Ovary (tissue), 3 donors: ENCODE measurements at regions not wholly inside any gene's neighbourhood (a gene's known extent, or its start where the extent isn't known, plus 50 kb on each side); places are given as distances from the start of the nearest gene placed in this dataset.

ENCODE experiments used
- CTCF ChIP-seq, 3 donors: fragments of 450-650 bp in 2 of 3; fragments of 200-600 bp in 1 of 3; IDR thresholded peaks; one replicate each; pipeline versions ENCODE4 v1.5.1 to v1.8.0; 2016 to 2022; ENCODE audit warnings: antibody characterized with exemption in 3 of 3, mild to moderate bottlenecking in 1 of 3
- POLR2A ChIP-seq: fragments of 450-650 bp; IDR thresholded peaks from one replicate; pipeline ENCODE4 v1.6.1; 2017; ENCODE audit warnings: antibody characterized with exemption, mild to moderate bottlenecking, moderate library complexity
- donor health status: DM: no; HTN: no; CAD: no.

DNA sequence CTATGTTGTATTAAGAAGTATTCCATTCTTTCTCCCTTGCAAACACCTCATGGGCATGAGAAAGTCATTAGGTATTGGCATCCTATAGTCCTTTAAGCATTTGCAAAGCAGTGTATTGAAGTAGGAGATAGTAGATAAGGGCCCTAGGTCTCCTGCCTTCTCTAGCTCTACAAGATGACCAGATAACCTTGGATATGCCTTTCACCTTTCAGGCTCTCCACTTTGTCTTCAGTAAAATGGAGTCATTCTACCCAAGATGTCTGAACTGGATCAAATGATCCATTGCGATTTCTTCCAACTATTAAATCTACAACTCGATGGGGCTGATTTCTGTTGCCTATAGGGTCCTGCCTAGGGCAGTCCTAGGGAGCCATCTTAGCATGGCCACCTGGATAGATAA lies 132.1 kb upstream of the BTG1 start:
- no peak for TF ChIP-seq CTCF (IDR thresholded peaks at IDR 0.05)
- no peak for TF ChIP-seq POLR2A
